ENCODE measurements at regions not wholly inside any gene's neighbourhood (a gene's known extent, or its start where the extent isn't known, plus 50 kb on each side); places are given as distances from the start of the nearest gene placed in this dataset.

GRCh38 chr3:25855266-25855784 lies 65.4 kb downstream of the OXSM start:
- Histone ChIP-seq H3K4me3 (ENCODE audit: control insufficient read depth in 2 of 3, extremely low read depth in 1 of 3, insufficient read depth in 2 of 3, low read depth in 1 of 3, low read length in 3 of 3) (no peak overlapping the region), H3K9me3 (ENCODE audit: control insufficient read depth, low read depth, low read length) (no peaks in the 10 kb centered on the region), H3K27me3 (ENCODE audit: control insufficient read depth, extremely low read depth, insufficient read depth, low read length) (no peaks in the 10 kb centered on the region), H3K4me1 (ENCODE audit: control insufficient read depth, extremely low read depth, insufficient read depth, low read length) (peaks cover 3% of the 10 kb centered on the region), H3K79me2 (ENCODE audit: control insufficient read depth, insufficient read depth, low read length) (no peaks in the 10 kb centered on the region), H3K9me1 (ENCODE audit: control insufficient read depth, extremely low read depth, insufficient read depth, low read length) (no peaks in the 10 kb centered on the region), H3K9ac (ENCODE audit: control insufficient read depth, extremely low read depth, insufficient read depth, low read length) (no peak overlapping the region), H3K4me2 (ENCODE audit: control insufficient read depth, extremely low read depth, insufficient read depth, low read depth, low read length) (no peak overlapping the region), H4K20me1 (ENCODE audit: control insufficient read depth, extremely low read depth, insufficient read depth, low read length) (no peaks in the 10 kb centered on the region), H3K27ac (ENCODE audit: control insufficient read depth, insufficient read depth, low read length) (no peak overlapping the region), H2AFZ (ENCODE audit: control insufficient read depth, low read length) (no peak overlapping the region), H3K36me3 (ENCODE audit: control insufficient read depth in 2 of 2, extremely low read depth in 1 of 2, insufficient read depth in 2 of 2, low read length in 2 of 2) (no peaks in the 10 kb centered on the region)
- TF ChIP-seq CTCF (optimal IDR thresholded peaks at IDR 0.05 in 1 of 3, IDR thresholded peaks at IDR 0.05 in 1 of 3, conservative IDR thresholded peaks at IDR 0.05 in 1 of 3; ENCODE audit: extremely low read depth in 1 of 3, insufficient read depth in 2 of 3, low read length in 3 of 3) (no peak), EZH2 (IDR thresholded peaks at IDR 0.05; ENCODE audit: low read length) (no peak)
- FAIRE-seq (no peak), DNase-seq (ENCODE audit: low read depth, low spot score) (no peak)
- dilution Hi-C loops (cut with MboI; ENCODE audit: extremely low pct_ligation_motif_present, low sequenced_read_pairs), result no loop called here

- no peaks in the 10 kb centered on the region for H4K20me1 ChIP-seq (ENCODE audit: control insufficient read depth, extremely low read depth, insufficient read depth, low read length)
- H3K9me1 ChIP-seq (ENCODE audit: control insufficient read depth, extremely low read depth, insufficient read depth, low read length), result no peaks in the 10 kb centered on the region
- TF ChIP-seq CTCF (optimal IDR thresholded peaks at IDR 0.05 in 1 of 3, IDR thresholded peaks at IDR 0.05 in 1 of 3, conservative IDR thresholded peaks at IDR 0.05 in 1 of 3; ENCODE audit: extremely low read depth in 1 of 3, insufficient read depth in 2 of 3, low read length in 3 of 3), result peak in 2 of 3 experiments; percentile 58 to 79
- no peak for TF ChIP-seq EZH2 (IDR thresholded peaks at IDR 0.05; ENCODE audit: low read length)
- H3K27ac ChIP-seq (ENCODE audit: control insufficient read depth, insufficient read depth, low read length), result no peak overlapping the region
- DNase-seq (ENCODE audit: low read depth, low spot score), result no peak
- no peaks in the 10 kb centered on the region for H3K36me3 ChIP-seq (ENCODE audit: control insufficient read depth in 2 of 2, extremely low read depth in 1 of 2, insufficient read depth in 2 of 2, low read length in 2 of 2)
- no peak overlapping the region for H3K9ac ChIP-seq (ENCODE audit: control insufficient read depth, extremely low read depth, insufficient read depth, low read length)
- dilution Hi-C loops (cut with MboI; ENCODE audit: extremely low pct_ligation_motif_present, low sequenced_read_pairs), result no loop called here
- no peaks in the 10 kb centered on the region for H3K9me3 ChIP-seq (ENCODE audit: control insufficient read depth, low read depth, low read length)
- H3K79me2 ChIP-seq (ENCODE audit: control insufficient read depth, insufficient read depth, low read length), result no peaks in the 10 kb centered on the region
- no peak overlapping the region for H3K4me2 ChIP-seq (ENCODE audit: control insufficient read depth, extremely low read depth, insufficient read depth, low read depth, low read length)
- no peak for FAIRE-seq
- no peaks in the 10 kb centered on the region for H3K27me3 ChIP-seq (ENCODE audit: control insufficient read depth, extremely low read depth, insufficient read depth, low read length)
- H3K4me1 ChIP-seq (ENCODE audit: control insufficient read depth, extremely low read depth, insufficient read depth, low read length), result peaks cover 3% of the 10 kb centered on the region
- H3K4me3 ChIP-seq (ENCODE audit: control insufficient read depth in 2 of 3, extremely low read depth in 1 of 3, insufficient read depth in 2 of 3, low read depth in 1 of 3, low read length in 3 of 3), result no peak overlapping the region
- no peak overlapping the region for H2AFZ ChIP-seq (ENCODE audit: control insufficient read depth, low read length)
Observed at GRCh38 chr3:25856902-25857518, 67.1 kb downstream of the OXSM start.

Measured in keratinocyte (primary cell).